HEK293T (cell line): ENCODE measurements at regions not wholly inside any gene's neighbourhood (a gene's known extent, or its start where the extent isn't known, plus 50 kb on each side); places are given as distances from the start of the nearest gene placed in this dataset.

Experiments used
- BHLHE40 ChIP-seq: fragments of 450-650 bp; IDR thresholded peaks from 2 replicates; pipeline ENCODE4 v1.6.1; 2016; ENCODE audit warnings: mild to moderate bottlenecking, moderate library complexity, borderline replicate concordance
- FOXA1 ChIP-seq: fragments of 450-650 bp; IDR thresholded peaks from 2 replicates; pipeline ENCODE4 v1.6.1; 2016; ENCODE audit warnings: mild to moderate bottlenecking
- FOXM1 ChIP-seq: fragments of 450-650 bp; IDR thresholded peaks from 2 replicates; pipeline ENCODE4 v1.6.1; 2017; ENCODE audit warnings: mild to moderate bottlenecking, borderline replicate concordance
- HDGF ChIP-seq: fragments of 450-650 bp; IDR thresholded peaks from 2 replicates; pipeline ENCODE4 v1.6.1; 2017; ENCODE audit warnings: antibody characterized with exemption, borderline replicate concordance
- L3MBTL2 ChIP-seq: fragments of 450-650 bp; conservative IDR thresholded peaks from 2 replicates; pipeline ENCODE4 v1.6.1; 2016; ENCODE audit warnings: mild to moderate bottlenecking
- PKNOX1 ChIP-seq: fragments of 450-650 bp; IDR thresholded peaks from 2 replicates; pipeline ENCODE4 v1.6.1; 2016
- SP1 ChIP-seq: fragments of 450-650 bp; IDR thresholded peaks from 2 replicates; pipeline ENCODE4 v1.6.1; 2017
- SUZ12 ChIP-seq: fragments of 450-650 bp; IDR thresholded peaks from 2 replicates; pipeline ENCODE4 v1.6.1; 2016; ENCODE audit warnings: mild to moderate bottlenecking
- TARDBP ChIP-seq: fragments of 450-650 bp; IDR thresholded peaks from 2 replicates; pipeline ENCODE4 v1.6.1; 2016
- ZNF384 ChIP-seq: fragments of 450-650 bp; IDR thresholded peaks from 2 replicates; pipeline ENCODE4 v1.6.1; 2016

- TF ChIP-seq ZNF384 (no peak), SP1 (no peak), FOXA1 (no peak), SUZ12 (no peak), FOXM1 (no peak), TARDBP (no peak), HDGF (no peak), BHLHE40 (no peak), L3MBTL2 (no peak), PKNOX1 (no peak)
Measured at GRCh38 chr2:107248932-107249331, 363.0 kb upstream of the ST6GAL2 start.
